Activated T-cell treated with anti-CD3 and anti-CD28 coated beads, Interleukin-2, amount 50 U/mL, for 1 hour (primary cell): ENCODE measurements at regions not wholly inside any gene's neighbourhood (a gene's known extent, or its start where the extent isn't known, plus 50 kb on each side); places are given as distances from the start of the nearest gene placed in this dataset.
"Not testable (repeated sequence)": the region's sequence is repeated elsewhere in the genome, so short reads cannot be mapped to it uniquely, and the experiment has no call there.

Experiments
- DNase-seq: peaks from one replicate; pipeline ENCODE4 v3.0.0-alpha.2; 2020

GRCh38 chr5:82886911-82887310 is 190.3 kb downstream of the TMEM167A start:
- no peak for DNase-seq

GRCh38 chr5:82885627-82886389 is 191.4 kb downstream of the TMEM167A start:
- no peak for DNase-seq

GRCh38 chr5:82884821-82885471 is 192.2 kb downstream of the TMEM167A start:
- DNase-seq, result no peak

GRCh38 chr5:82882316-82882715 is 194.9 kb downstream of the TMEM167A start:
- DNase-seq, result no peak

- no peak for DNase-seq
Observed at GRCh38 chr5:82881571-82882174, 195.5 kb downstream of the TMEM167A start.

- DNase-seq, result no peak
Observed at GRCh38 chr5:82879089-82879488, 198.1 kb downstream of the TMEM167A start.

- no peak for DNase-seq
Observed at GRCh38 chr5:82873452-82873851, 203.7 kb downstream of the TMEM167A start.

- not testable (repeated sequence) for DNase-seq
Observed at GRCh38 chr5:82872321-82873288, 204.6 kb downstream of the TMEM167A start.

- DNase-seq, result no peak
Observed at GRCh38 chr5:82865625-82866024, 211.6 kb downstream of the TMEM167A start.

GRCh38 chr5:82863266-82863665 is 213.9 kb downstream of the TMEM167A start:
- no peak for DNase-seq

GRCh38 chr5:82862711-82863110 is 214.5 kb downstream of the TMEM167A start:
- DNase-seq, result no peak

- no peak for DNase-seq
Observed at GRCh38 chr5:82862261-82862660, 214.9 kb downstream of the TMEM167A start.

- no peak for DNase-seq
Observed at GRCh38 chr5:82861701-82862100, 215.5 kb downstream of the TMEM167A start.

GRCh38 chr5:82859451-82860140 is 217.6 kb downstream of the TMEM167A start:
- DNase-seq, result no peak

- no peak for DNase-seq
Observed at GRCh38 chr5:82858151-82859025, 218.8 kb downstream of the TMEM167A start.

GRCh38 chr5:82855893-82856550 is 221.2 kb downstream of the TMEM167A start:
- no peak for DNase-seq

- DNase-seq, result no peak
Observed at GRCh38 chr5:82854956-82855355, 222.2 kb downstream of the TMEM167A start.

GRCh38 chr5:82851471-82851870 is 225.7 kb downstream of the TMEM167A start:
- no peak for DNase-seq

GRCh38 chr5:82850393-82850792 is 226.8 kb downstream of the TMEM167A start:
- DNase-seq, result no peak

- no peak for DNase-seq
Observed at GRCh38 chr5:82849885-82850284, 227.3 kb downstream of the TMEM167A start.

GRCh38 chr5:82847562-82847961 is 229.6 kb downstream of the TMEM167A start:
- DNase-seq, result no peak
